GM19035 (cell line): ENCODE measurements at regions not wholly inside any gene's neighbourhood (a gene's known extent, or its start where the extent isn't known, plus 50 kb on each side); places are given as distances from the start of the nearest gene placed in this dataset.
"Not testable (repeated sequence)": the region's sequence is repeated elsewhere in the genome, so short reads cannot be mapped to it uniquely, and the experiment has no call there.

ENCODE experiments used
- ATAC-seq: cut with Tn5 transposase; IDR thresholded peaks from one replicate; pipeline ENCODE4 v1.9.1; 2021; ENCODE audit not compliant: unreplicated experiment

- ATAC-seq: no peak
Observed at GRCh38 chr4:177178246-177178645, 131.4 kb upstream of the NEIL3 start.

GRCh38 chr4:177182166-177182565 is 127.5 kb upstream of the NEIL3 start:
- ATAC-seq: no peak

GRCh38 chr4:177182728-177183127 is 126.9 kb upstream of the NEIL3 start:
- no peak for ATAC-seq

GRCh38 chr4:177185151-177185550 is 124.5 kb upstream of the NEIL3 start:
- no peak for ATAC-seq

GRCh38 chr4:177185579-177185978 is 124.1 kb upstream of the NEIL3 start:
- no peak for ATAC-seq

GRCh38 chr4:177187371-177187770 is 122.3 kb upstream of the NEIL3 start:
- no peak for ATAC-seq

- ATAC-seq: no peak
Observed at GRCh38 chr4:177190995-177191580, 118.6 kb upstream of the NEIL3 start.

- no peak for ATAC-seq
Observed at GRCh38 chr4:177191586-177191985, 118.1 kb upstream of the NEIL3 start.

GRCh38 chr4:177191991-177192390 is 117.7 kb upstream of the NEIL3 start:
- no peak for ATAC-seq

GRCh38 chr4:177193024-177193715 is 116.5 kb upstream of the NEIL3 start:
- ATAC-seq: not testable (repeated sequence)

GRCh38 chr4:177194906-177195305 is 114.8 kb upstream of the NEIL3 start:
- no peak for ATAC-seq

- ATAC-seq: no peak
Observed at GRCh38 chr4:177196615-177197014, 113.1 kb upstream of the NEIL3 start.

- no peak for ATAC-seq
Observed at GRCh38 chr4:177201614-177202013, 108.1 kb upstream of the NEIL3 start.

GRCh38 chr4:177204126-177204525 is 105.5 kb upstream of the NEIL3 start:
- no peak for ATAC-seq

- ATAC-seq: no peak
Observed at GRCh38 chr4:177214935-177215334, 94.7 kb upstream of the NEIL3 start.

GRCh38 chr4:177220376-177220775 is 89.3 kb upstream of the NEIL3 start:
- no peak for ATAC-seq

GRCh38 chr4:177222781-177223180 is 86.9 kb upstream of the NEIL3 start:
- ATAC-seq: no peak

GRCh38 chr4:177225605-177226004 is 84.1 kb upstream of the NEIL3 start:
- ATAC-seq: peak; percentile 88

- no peak for ATAC-seq
Observed at GRCh38 chr4:177227636-177228035, 82.0 kb upstream of the NEIL3 start.

- no peak for ATAC-seq
Observed at GRCh38 chr4:177228599-177228998, 81.1 kb upstream of the NEIL3 start.

GRCh38 chr4:177229331-177229730 is 80.3 kb upstream of the NEIL3 start:
- no peak for ATAC-seq

GRCh38 chr4:177232473-177232872 is 77.2 kb upstream of the NEIL3 start:
- no peak for ATAC-seq

GRCh38 chr4:177235026-177235425 is 74.6 kb upstream of the NEIL3 start:
- no peak for ATAC-seq
